ENCODE measurements at regions not wholly inside any gene's neighbourhood (a gene's known extent, or its start where the extent isn't known, plus 50 kb on each side); places are given as distances from the start of the nearest gene placed in this dataset.
"Not testable (repeated sequence)": the region's sequence is repeated elsewhere in the genome, so short reads cannot be mapped to it uniquely, and the experiment has no call there.

- peak in 2 of 58 donors; percentile 5 to 12 for DNase-seq
These were observed 501.7 kb upstream of the SEL1L start for GRCh38 chr14:82035397-82035796.

GRCh38 chr14:82038066-82038465 is 504.4 kb upstream of the SEL1L start:
- DNase-seq, result not testable (repeated sequence)

GRCh38 chr14:82045339-82045738 is 511.7 kb upstream of the SEL1L start:
- no peak for DNase-seq

- DNase-seq, result no peak
These were observed 513.0 kb upstream of the SEL1L start for GRCh38 chr14:82046512-82047226.

GRCh38 chr14:82047777-82048470 is 514.3 kb upstream of the SEL1L start:
- no peak for DNase-seq

- no peak for DNase-seq
These were observed 519.1 kb upstream of the SEL1L start for GRCh38 chr14:82052778-82053177.

GRCh38 chr14:82055515-82056115 is 522.0 kb upstream of the SEL1L start:
- no peak for DNase-seq

GRCh38 chr14:82060219-82060618 is 526.6 kb upstream of the SEL1L start:
- no peak for DNase-seq

- peak in 2 of 58 donors; percentile 0 to 1 for DNase-seq
These were observed 533.7 kb upstream of the SEL1L start for GRCh38 chr14:82067221-82067875.

GRCh38 chr14:82070040-82070439 is 536.4 kb upstream of the SEL1L start:
- DNase-seq, result no peak

GRCh38 chr14:82070753-82071152 is 537.1 kb upstream of the SEL1L start:
- DNase-seq, result no peak

GRCh38 chr14:82073547-82073946 is 539.9 kb upstream of the SEL1L start:
- no peak for DNase-seq

GRCh38 chr14:82075566-82075965 is 541.9 kb upstream of the SEL1L start:
- peak in 1 of 58 donors; percentile 4 for DNase-seq

- no peak for DNase-seq
These were observed 545.9 kb upstream of the SEL1L start for GRCh38 chr14:82079553-82079952.

GRCh38 chr14:82080370-82080769 is 546.7 kb upstream of the SEL1L start:
- no peak for DNase-seq

GRCh38 chr14:82084813-82085212 is 551.2 kb upstream of the SEL1L start:
- DNase-seq, result no peak

- DNase-seq, result no peak
These were observed 557.4 kb upstream of the SEL1L start for GRCh38 chr14:82091097-82091496.

GRCh38 chr14:82094829-82095345 is 561.2 kb upstream of the SEL1L start:
- DNase-seq, result no peak

GRCh38 chr14:82104013-82104412 is 570.4 kb upstream of the SEL1L start:
- DNase-seq, result no peak

GRCh38 chr14:82112210-82112839 is 578.7 kb upstream of the SEL1L start:
- no peak for DNase-seq

GRCh38 chr14:82113007-82113406 is 579.4 kb upstream of the SEL1L start:
- DNase-seq, result no peak
